HUES48 (cell line): ENCODE measurements at regions not wholly inside any gene's neighbourhood (a gene's known extent, or its start where the extent isn't known, plus 50 kb on each side); places are given as distances from the start of the nearest gene placed in this dataset.

Experiments used
- H3K27ac ChIP-seq: one replicate; pipeline ENCODE4 v1.7.0; 2013; ENCODE audit warnings: low read depth, low read length, inconsistent platforms
- H3K27me3 ChIP-seq: 2 replicates; pipeline ENCODE4 v1.6.1; 2013; ENCODE audit warnings: mild to moderate bottlenecking, low read length; ENCODE audit not compliant: control insufficient read depth, insufficient read depth
- H3K36me3 ChIP-seq: 2 replicates; pipeline ENCODE4 v1.6.1; 2013; ENCODE audit warnings: low read length; ENCODE audit not compliant: control insufficient read depth, insufficient read depth
- H3K4me1 ChIP-seq: 2 replicates; pipeline ENCODE4 v1.6.1; 2013; ENCODE audit warnings: mild to moderate bottlenecking, low read length; ENCODE audit not compliant: control insufficient read depth, insufficient read depth
- H3K4me3 ChIP-seq: 2 replicates; pipeline ENCODE4 v1.5.1; 2013; ENCODE audit warnings: mild to moderate bottlenecking, low read depth, low read length
- H3K9ac ChIP-seq: 2 replicates; pipeline ENCODE4 v1.6.1; 2013; ENCODE audit warnings: mild to moderate bottlenecking, low read depth, low read length, moderate library complexity
- H3K9me3 ChIP-seq: 2 replicates; pipeline ENCODE4 v1.6.1; 2013; ENCODE audit warnings: low read length; ENCODE audit not compliant: control insufficient read depth, insufficient read depth

GRCh38 chr6:139659711-139660110, 285.3 kb upstream of the CITED2 start:
- Histone ChIP-seq H3K9me3 (0 out of 2 replicates have a peak, but pooled peaks cover 5% of the 10 kb centered on the region), H3K9ac (no peak overlapping the region), H3K27me3 (no peaks in the 10 kb centered on the region), H3K4me1 (peaks cover 18% of the 10 kb centered on the region; the same call in 1 of the 2 replicates), H3K4me3 (no peak overlapping the region), H3K36me3 (no peaks in the 10 kb centered on the region), H3K27ac (no peak overlapping the region)

GRCh38 chr6:139659196-139659595, 284.7 kb upstream of the CITED2 start:
- no peak overlapping the region for H3K9ac ChIP-seq
- no peak overlapping the region for H3K27ac ChIP-seq
- no peak overlapping the region for H3K4me3 ChIP-seq
- H3K4me1 ChIP-seq, result peaks cover 18% of the 10 kb centered on the region; the same call in 1 of the 2 replicates
- H3K36me3 ChIP-seq, result no peaks in the 10 kb centered on the region
- no peaks in the 10 kb centered on the region for H3K27me3 ChIP-seq
- H3K9me3 ChIP-seq, result 0 out of 2 replicates have a peak, but pooled peaks cover 2% of the 10 kb centered on the region

DNA sequence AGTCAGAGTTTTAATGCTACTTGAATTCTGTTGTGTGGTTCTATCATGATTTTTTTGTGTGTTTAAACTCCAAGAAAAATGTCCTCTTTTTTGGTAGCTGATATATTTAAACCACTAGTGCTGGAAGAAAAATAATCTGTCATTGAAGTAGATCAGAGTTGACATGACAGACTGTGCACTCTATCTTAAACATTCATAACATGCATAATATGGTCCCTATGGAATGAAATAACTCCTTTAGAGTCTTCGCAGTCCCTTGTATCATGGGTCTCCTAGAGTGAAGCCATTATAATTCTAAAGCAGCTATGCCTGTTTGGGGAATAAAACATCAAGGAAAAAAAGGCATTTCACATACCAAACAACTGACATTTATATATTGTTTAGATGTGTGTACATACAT, 282.7 kb upstream of the CITED2 start:
- Histone ChIP-seq H3K27ac (no peak overlapping the region), H3K36me3 (no peaks in the 10 kb centered on the region), H3K9me3 (no peaks in the 10 kb centered on the region), H3K4me3 (no peak overlapping the region), H3K4me1 (peaks cover 26% of the 10 kb centered on the region), H3K9ac (no peak overlapping the region), H3K27me3 (no peaks in the 10 kb centered on the region)

DNA sequence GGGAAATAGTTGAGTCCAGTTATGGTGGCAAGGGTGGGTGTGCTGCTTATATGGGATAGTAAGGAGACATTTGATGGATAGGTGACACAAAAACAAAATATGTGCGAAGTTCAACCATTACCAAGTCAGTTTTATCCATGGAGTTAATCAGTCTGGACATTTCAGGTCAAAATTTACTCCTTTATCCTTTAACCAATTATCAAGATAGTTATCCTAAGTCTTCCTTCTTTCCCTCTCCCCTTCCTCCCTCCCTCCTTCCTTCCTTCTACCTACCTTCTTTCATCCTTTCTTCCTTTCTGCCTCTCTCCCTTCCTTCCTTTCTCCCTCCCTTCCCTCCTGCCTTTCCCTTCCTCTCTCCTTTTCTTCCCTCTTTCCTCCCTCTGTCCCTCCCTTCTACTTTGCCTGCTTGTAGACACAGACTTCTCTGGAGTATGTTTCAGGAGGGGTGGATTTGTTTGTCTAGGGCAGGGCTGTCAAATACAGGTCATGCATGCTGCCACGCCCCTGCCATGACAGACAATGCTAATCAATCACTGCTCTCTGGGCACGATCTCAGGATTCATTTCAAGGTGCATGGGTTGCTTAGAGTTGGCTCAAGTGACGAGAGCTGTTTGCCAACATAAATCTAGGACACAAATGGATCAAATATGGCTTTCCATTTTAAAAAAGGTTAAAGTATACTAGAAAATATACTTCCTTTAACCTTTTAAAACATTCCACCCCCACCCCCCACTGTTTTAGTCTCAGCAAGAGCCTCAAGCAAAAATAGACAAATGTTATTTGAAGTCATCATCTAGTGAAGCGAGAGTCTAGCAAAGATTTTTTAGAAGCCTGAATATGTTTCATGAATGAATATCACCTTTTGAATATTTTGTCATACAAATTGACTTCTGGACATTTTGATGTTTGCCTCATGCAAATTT, 281.6 kb upstream of the CITED2 start:
- Histone ChIP-seq H3K9ac (no peak overlapping the region), H3K9me3 (no peaks in the 10 kb centered on the region), H3K27ac (no peak overlapping the region), H3K4me3 (no peak overlapping the region), H3K36me3 (no peaks in the 10 kb centered on the region), H3K27me3 (no peaks in the 10 kb centered on the region), H3K4me1 (peaks cover 26% of the 10 kb centered on the region)

DNA sequence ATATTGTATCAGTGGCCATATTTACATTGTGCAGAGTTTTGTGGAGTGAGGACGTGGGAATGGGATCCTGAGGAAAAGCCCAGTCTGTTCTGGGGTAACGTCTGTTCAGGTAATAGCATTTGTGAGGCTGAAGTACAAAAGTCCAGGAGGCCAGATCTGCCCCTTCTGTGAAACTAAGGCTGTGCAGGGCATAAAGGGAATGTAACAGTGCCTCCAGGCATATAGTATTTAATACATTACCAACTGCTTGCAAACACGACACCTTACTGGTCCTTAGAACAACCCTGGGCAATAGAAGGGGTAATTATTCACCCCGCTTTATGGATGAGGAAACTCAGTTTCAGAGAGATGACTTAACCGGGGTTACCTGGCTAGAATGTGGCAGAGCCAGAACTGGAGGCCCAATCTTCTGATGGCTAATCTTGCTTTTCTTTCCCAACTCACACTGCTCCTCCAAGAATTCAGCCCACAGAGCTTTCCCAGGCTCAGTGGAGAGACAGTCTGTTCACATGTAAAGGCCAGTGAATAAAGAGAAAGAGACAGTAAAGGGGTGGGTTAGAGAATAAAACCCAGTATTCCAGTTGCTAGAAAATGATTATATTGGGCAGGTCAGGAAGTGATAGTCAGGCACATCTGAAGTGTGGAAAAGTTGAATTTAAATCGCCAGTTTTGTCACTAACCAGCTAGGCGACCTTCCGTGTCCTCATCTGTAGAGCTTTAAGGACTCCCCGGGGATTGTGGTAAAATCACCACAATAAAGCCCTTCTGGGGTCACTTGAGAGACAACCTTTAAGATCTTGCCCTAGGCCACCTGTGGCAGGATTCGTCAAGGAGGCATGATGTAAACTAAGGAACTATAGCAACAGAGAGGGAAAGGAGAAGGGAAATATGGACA, 280.7 kb upstream of the CITED2 start:
- Histone ChIP-seq H3K27me3 (no peaks in the 10 kb centered on the region), H3K9ac (no peak overlapping the region), H3K4me1 (peaks cover 26% of the 10 kb centered on the region), H3K36me3 (no peaks in the 10 kb centered on the region), H3K4me3 (no peak overlapping the region), H3K27ac (peak overlapping the region; percentile 21), H3K9me3 (no peaks in the 10 kb centered on the region)

DNA sequence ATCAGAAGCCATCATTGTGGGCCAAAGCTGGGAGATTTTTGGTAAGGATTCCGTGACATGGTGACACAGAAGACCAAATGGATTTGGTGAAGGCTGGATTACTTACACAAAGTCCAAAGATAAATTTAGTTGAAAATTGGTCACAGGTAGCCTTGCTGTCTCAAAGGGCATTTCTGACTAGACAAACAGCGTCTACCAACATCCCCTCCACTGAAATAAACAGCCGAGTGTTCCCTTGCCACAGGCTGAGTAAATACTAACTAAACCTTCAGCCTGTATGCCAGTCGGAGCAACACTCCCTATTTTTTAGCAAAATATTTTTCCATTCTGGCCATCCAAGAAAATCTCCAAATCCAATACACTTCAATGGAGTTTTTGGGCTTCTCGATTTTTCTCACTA, 279.9 kb upstream of the CITED2 start:
- H3K4me1 ChIP-seq, result peaks cover 26% of the 10 kb centered on the region
- H3K36me3 ChIP-seq, result no peaks in the 10 kb centered on the region
- no peak overlapping the region for H3K4me3 ChIP-seq
- H3K9me3 ChIP-seq, result no peaks in the 10 kb centered on the region
- no peaks in the 10 kb centered on the region for H3K27me3 ChIP-seq
- H3K9ac ChIP-seq, result no peak overlapping the region
- no peak overlapping the region for H3K27ac ChIP-seq

GRCh38 chr6:139653111-139653510, 278.7 kb upstream of the CITED2 start:
- no peaks in the 10 kb centered on the region for H3K9me3 ChIP-seq
- no peaks in the 10 kb centered on the region for H3K36me3 ChIP-seq
- no peak overlapping the region for H3K9ac ChIP-seq
- no peaks in the 10 kb centered on the region for H3K27me3 ChIP-seq
- H3K4me3 ChIP-seq, result no peak overlapping the region
- H3K27ac ChIP-seq, result no peak overlapping the region
- H3K4me1 ChIP-seq, result peaks cover 30% of the 10 kb centered on the region

- H3K36me3 ChIP-seq, result no peaks in the 10 kb centered on the region
- H3K4me3 ChIP-seq, result no peak overlapping the region
- H3K4me1 ChIP-seq, result peaks cover 24% of the 10 kb centered on the region
- H3K9me3 ChIP-seq, result no peaks in the 10 kb centered on the region
- H3K9ac ChIP-seq, result no peak overlapping the region
- H3K27ac ChIP-seq, result no peak overlapping the region
- no peaks in the 10 kb centered on the region for H3K27me3 ChIP-seq
These were observed 276.5 kb upstream of the CITED2 start for GRCh38 chr6:139650941-139651340.

GRCh38 chr6:139649732-139650131, 275.3 kb upstream of the CITED2 start:
- Histone ChIP-seq H3K9me3 (no peaks in the 10 kb centered on the region), H3K4me1 (peaks cover 12% of the 10 kb centered on the region), H3K27ac (no peak overlapping the region), H3K9ac (no peak overlapping the region), H3K36me3 (no peaks in the 10 kb centered on the region), H3K4me3 (no peak overlapping the region), H3K27me3 (no peaks in the 10 kb centered on the region)

- Histone ChIP-seq H3K9me3 (no peaks in the 10 kb centered on the region), H3K4me3 (no peak overlapping the region), H3K4me1 (peaks cover 12% of the 10 kb centered on the region), H3K9ac (no peak overlapping the region), H3K36me3 (no peaks in the 10 kb centered on the region), H3K27me3 (no peaks in the 10 kb centered on the region), H3K27ac (no peak overlapping the region)
These were observed 274.7 kb upstream of the CITED2 start for GRCh38 chr6:139649128-139649527.
